ENCODE measurements at regions not wholly inside any gene's neighbourhood (a gene's known extent, or its start where the extent isn't known, plus 50 kb on each side); places are given as distances from the start of the nearest gene placed in this dataset.

GRCh38 chr16:59686405-59686804, 952.3 kb upstream of the GOT2 start:
- H3K27me3 ChIP-seq (replicated peaks in 1 of 2; ENCODE audit: control insufficient read depth in 2 of 2, insufficient read depth in 2 of 2, low read length in 1 of 2): no peaks in the 10 kb centered on the region
- no peaks in the 10 kb centered on the region for H4K20me1 ChIP-seq (ENCODE audit: control insufficient read depth, insufficient read depth)
- no peaks in the 10 kb centered on the region for H3K4me1 ChIP-seq (ENCODE audit: control insufficient read depth, insufficient read depth, low read length)
- no peak for ATAC-seq
- DNase-seq (ENCODE audit: low read depth, low spot score): no peak
- no peaks in the 10 kb centered on the region for H3K36me3 ChIP-seq (ENCODE audit: control insufficient read depth in 2 of 2, insufficient read depth in 2 of 2, low read length in 1 of 2)
- in situ Hi-C loops (cut with MboI) (no loop called here), intact Hi-C loops (cut with micrococcal nuclease; ENCODE audit: unreplicated experiment) (no loop called here)
- RAD21 ChIA-PET (ENCODE audit: unreplicated experiment): no interaction called here
- no peak overlapping the region for H3K4me2 ChIP-seq (ENCODE audit: control insufficient read depth, insufficient read depth)
- H2AFZ ChIP-seq (ENCODE audit: control insufficient read depth, low read depth, low read length): no peak overlapping the region
- POLR2A ChIA-PET: no interaction called here
- BruUV-seq (replicated peaks): no TSS peak
- SMC1A ChIA-PET (ENCODE audit: uncharacterized antibody, unreplicated experiment): no interaction called here
- H3K79me2 ChIP-seq (ENCODE audit: control insufficient read depth, insufficient read depth, low read length): no peaks in the 10 kb centered on the region
- 6% methylated on average over 2 of the region's 2 CpGs for WGBS (ENCODE audit: insufficient coverage, insufficient replicate concordance, low lambda C conversion rate, missing lambda C conversion rate)
- no peaks in the 10 kb centered on the region; the same call in 2 of the 3 replicates for H3K9me3 ChIP-seq (replicated peaks; ENCODE audit: control insufficient read depth, insufficient read depth, low read length)
- H3K9ac ChIP-seq (ENCODE audit: control insufficient read depth, insufficient read depth, low read length): no peak overlapping the region
- CTCF ChIA-PET: no interaction called here
- no peak overlapping the region for H3K4me3 ChIP-seq
- no peak for FAIRE-seq
- no peak overlapping the region for H3K27ac ChIP-seq (ENCODE audit: control insufficient read depth, insufficient read depth)
- TF ChIP-seq MEF2A (IDR thresholded peaks at IDR 0.05; ENCODE audit: insufficient read depth, low read depth, low read length): no peak
- no peak for TF ChIP-seq ELK1 (IDR thresholded peaks at IDR 0.05; ENCODE audit: low read depth, low read length)
- no peak for TF ChIP-seq NFXL1 (IDR thresholded peaks at IDR 0.05; ENCODE audit: borderline replicate concordance)
- TF ChIP-seq RBBP5 (conservative IDR thresholded peaks at IDR 0.05): no peak
- TF ChIP-seq ZNF687 (IDR thresholded peaks at IDR 0.05): no peak
- TF ChIP-seq PML (IDR thresholded peaks at IDR 0.05; ENCODE audit: low read length): no peak
- TF ChIP-seq ZBED1 (IDR thresholded peaks at IDR 0.05; ENCODE audit: borderline replicate concordance): no peak
- no peak for TF ChIP-seq USF1 (IDR thresholded peaks at IDR 0.05; ENCODE audit: borderline replicate concordance, extremely low read length, insufficient read depth, low read depth, low read length)
- no peak for TF ChIP-seq ETV6 (conservative IDR thresholded peaks at IDR 0.05 in 1 of 2, IDR thresholded peaks at IDR 0.05 in 1 of 2; ENCODE audit: borderline replicate concordance in 1 of 2, low read depth in 1 of 2)
- no peak for TF ChIP-seq BMI1 (IDR thresholded peaks at IDR 0.05; ENCODE audit: borderline replicate concordance)
- no peak for TF ChIP-seq SMARCA5 (IDR thresholded peaks at IDR 0.05)
- no peak for TF ChIP-seq IRF5 (IDR thresholded peaks at IDR 0.05; ENCODE audit: borderline replicate concordance)
- no peak for TF ChIP-seq SUPT20H (IDR thresholded peaks at IDR 0.05; ENCODE audit: borderline replicate concordance, control insufficient read depth, low read depth, low read length)
- no peak for TF ChIP-seq EGR1 (IDR thresholded peaks at IDR 0.05; ENCODE audit: borderline replicate concordance in 1 of 2, low read depth in 2 of 2, low read length in 2 of 2)
- no peak for TF ChIP-seq RAD51 (IDR thresholded peaks at IDR 0.05)
- no peak for TF ChIP-seq ZBTB33 (IDR thresholded peaks at IDR 0.05)
